ENCODE measurements at regions not wholly inside any gene's neighbourhood (a gene's known extent, or its start where the extent isn't known, plus 50 kb on each side); places are given as distances from the start of the nearest gene placed in this dataset.

DNA sequence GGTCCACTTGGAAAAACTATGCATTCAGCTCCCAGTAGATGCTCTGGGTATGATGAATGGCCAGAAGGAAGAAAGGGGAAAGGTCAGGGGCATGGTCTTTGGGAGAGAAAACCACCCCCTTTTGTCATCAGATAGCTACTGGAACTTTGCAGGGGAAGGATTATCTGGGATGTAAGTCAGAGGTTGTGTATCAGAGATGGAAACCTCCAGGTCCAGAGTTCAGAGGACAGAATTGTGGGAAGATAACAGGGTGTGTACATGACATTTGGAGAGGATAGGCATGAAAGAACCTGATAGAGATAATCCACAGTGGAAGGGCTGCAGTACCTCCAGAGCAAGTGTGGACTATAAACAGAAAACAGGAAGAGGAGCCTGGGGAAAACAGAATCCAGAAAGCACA is 262.7 kb downstream of the SPRY1 start:
- H3K4me1 ChIP-seq (ENCODE audit: control insufficient read depth in 2 of 3, insufficient read depth in 2 of 3, low read depth in 1 of 3, low read length in 3 of 3) = no peaks in the 10 kb centered on the region

DNA sequence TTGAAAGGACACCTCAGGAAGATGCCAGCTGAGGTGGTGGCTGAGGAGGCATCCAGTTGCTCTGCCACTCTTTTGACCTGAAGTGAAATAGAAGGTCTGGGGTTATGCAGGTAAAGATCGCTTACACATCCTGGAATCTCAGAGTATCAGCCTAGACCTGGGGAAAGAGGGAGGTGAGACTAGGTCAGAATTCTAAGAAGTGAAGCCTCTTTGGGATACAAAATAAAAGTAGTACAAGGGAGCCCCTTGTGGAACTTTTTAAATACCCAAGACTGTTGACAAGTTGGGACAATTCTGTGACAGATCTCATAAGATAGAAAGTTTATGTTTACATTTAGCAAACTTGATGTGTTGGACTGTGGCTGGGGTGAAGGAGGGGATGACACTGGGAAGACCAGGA is 263.1 kb downstream of the SPRY1 start:
- H3K9ac ChIP-seq (ENCODE audit: low read length in 3 of 3) = no peak overlapping the region
- no peak overlapping the region for H3K4me3 ChIP-seq (ENCODE audit: low read length in 3 of 3)
- FAIRE-seq = no peak
- no peak overlapping the region for H3K27ac ChIP-seq (ENCODE audit: low read depth in 2 of 2, low read length in 2 of 2)
- no peaks in the 10 kb centered on the region for H3K4me1 ChIP-seq (ENCODE audit: control insufficient read depth in 2 of 3, insufficient read depth in 2 of 3, low read depth in 1 of 3, low read length in 3 of 3)
- TF ChIP-seq, protein P1, sequence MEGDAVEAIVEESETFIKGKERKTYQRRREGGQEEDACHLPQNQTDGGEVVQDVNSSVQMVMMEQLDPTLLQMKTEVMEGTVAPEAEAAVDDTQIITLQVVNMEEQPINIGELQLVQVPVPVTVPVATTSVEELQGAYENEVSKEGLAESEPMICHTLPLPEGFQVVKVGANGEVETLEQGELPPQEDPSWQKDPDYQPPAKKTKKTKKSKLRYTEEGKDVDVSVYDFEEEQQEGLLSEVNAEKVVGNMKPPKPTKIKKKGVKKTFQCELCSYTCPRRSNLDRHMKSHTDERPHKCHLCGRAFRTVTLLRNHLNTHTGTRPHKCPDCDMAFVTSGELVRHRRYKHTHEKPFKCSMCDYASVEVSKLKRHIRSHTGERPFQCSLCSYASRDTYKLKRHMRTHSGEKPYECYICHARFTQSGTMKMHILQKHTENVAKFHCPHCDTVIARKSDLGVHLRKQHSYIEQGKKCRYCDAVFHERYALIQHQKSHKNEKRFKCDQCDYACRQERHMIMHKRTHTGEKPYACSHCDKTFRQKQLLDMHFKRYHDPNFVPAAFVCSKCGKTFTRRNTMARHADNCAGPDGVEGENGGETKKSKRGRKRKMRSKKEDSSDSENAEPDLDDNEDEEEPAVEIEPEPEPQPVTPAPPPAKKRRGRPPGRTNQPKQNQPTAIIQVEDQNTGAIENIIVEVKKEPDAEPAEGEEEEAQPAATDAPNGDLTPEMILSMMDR (IDR thresholded peaks at IDR 0.05; ENCODE audit: borderline replicate concordance, extremely low read depth, insufficient read depth) = peak; percentile 0
- intact Hi-C loops (cut with DNase I) = no loop called here
- DNase-seq = peak in 1 of 5 donors; percentile 59
- H3K27me3 ChIP-seq (ENCODE audit: control insufficient read depth, insufficient read depth, low read length) = no peaks in the 10 kb centered on the region
- H3K9me3 ChIP-seq (ENCODE audit: control insufficient read depth in 2 of 3, insufficient read depth in 1 of 3, low read length in 3 of 3) = peaks cover 0 to 3% (median 0%) of the 10 kb centered on the region in 3 donors
- H3K36me3 ChIP-seq (ENCODE audit: control insufficient read depth in 2 of 3, insufficient read depth in 3 of 3, low read length in 3 of 3) = no peaks in the 10 kb centered on the region

More for the DNA sequence above, 262.7 kb downstream of the SPRY1 start:
- DNase-seq (no peak), FAIRE-seq (no peak)
- H3K27me3 ChIP-seq (ENCODE audit: control insufficient read depth, insufficient read depth, low read length) = no peaks in the 10 kb centered on the region
- peaks cover 0 to 3% (median 0%) of the 10 kb centered on the region in 3 donors for H3K9me3 ChIP-seq (ENCODE audit: control insufficient read depth in 2 of 3, insufficient read depth in 1 of 3, low read length in 3 of 3)
- TF ChIP-seq, protein P1 (IDR thresholded peaks at IDR 0.05; ENCODE audit: borderline replicate concordance, extremely low read depth, insufficient read depth) = no peak
- intact Hi-C loops (cut with DNase I) = no loop called here
- H3K36me3 ChIP-seq (ENCODE audit: control insufficient read depth in 2 of 3, insufficient read depth in 3 of 3, low read length in 3 of 3) = no peaks in the 10 kb centered on the region
- no peak overlapping the region for H3K27ac ChIP-seq (ENCODE audit: low read depth in 2 of 2, low read length in 2 of 2)
- H3K4me3 ChIP-seq (ENCODE audit: low read length in 3 of 3) = no peak overlapping the region
- H3K9ac ChIP-seq (ENCODE audit: low read length in 3 of 3) = no peak overlapping the region

DNA sequence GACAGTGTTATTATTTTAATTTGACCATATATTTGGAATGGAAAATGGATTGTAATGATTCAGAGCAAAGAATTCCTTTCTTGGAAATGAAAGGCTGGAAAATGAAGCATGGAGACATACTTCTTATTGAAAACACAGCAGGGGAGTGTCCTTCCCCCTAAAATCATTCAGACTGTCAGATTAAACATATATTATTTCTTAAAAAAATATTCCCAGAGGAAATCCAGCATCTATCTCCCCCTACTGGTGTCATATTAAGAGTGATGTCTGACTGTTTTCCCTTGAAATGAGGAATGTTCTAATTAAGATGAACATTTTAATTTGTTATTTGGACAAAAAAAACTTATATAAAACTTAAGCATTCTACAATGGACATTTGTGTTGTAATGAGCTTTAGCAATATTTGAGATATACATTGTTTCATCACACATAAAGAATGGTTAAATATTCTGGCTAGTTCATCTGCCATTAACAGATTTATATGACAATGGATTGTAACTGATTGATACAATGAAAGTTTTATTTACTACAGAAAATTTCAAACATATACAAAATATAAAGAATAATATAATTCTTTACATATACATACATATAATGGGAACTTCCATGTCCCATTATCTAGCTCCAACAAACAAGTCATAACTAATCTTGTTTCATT is 264.6 kb downstream of the SPRY1 start:
- H3K36me3 ChIP-seq (ENCODE audit: control insufficient read depth in 2 of 3, insufficient read depth in 3 of 3, low read length in 3 of 3) = no peaks in the 10 kb centered on the region
- peak; percentile 81 for FAIRE-seq
- H3K4me1 ChIP-seq (ENCODE audit: control insufficient read depth in 2 of 3, insufficient read depth in 2 of 3, low read depth in 1 of 3, low read length in 3 of 3) = no peaks in the 10 kb centered on the region
- DNase-seq = peak in 1 of 5 donors; percentile 35
- H3K27me3 ChIP-seq (ENCODE audit: control insufficient read depth, insufficient read depth, low read length) = no peaks in the 10 kb centered on the region
- H3K4me3 ChIP-seq (ENCODE audit: low read length in 3 of 3) = no peak overlapping the region
- intact Hi-C loops (cut with DNase I) = no loop called here
- H3K9ac ChIP-seq (ENCODE audit: low read length in 3 of 3) = no peak overlapping the region
- peaks cover 0 to under 1% (median 0%) of the 10 kb centered on the region in 3 donors for H3K9me3 ChIP-seq (ENCODE audit: control insufficient read depth in 2 of 3, insufficient read depth in 1 of 3, low read length in 3 of 3)
- TF ChIP-seq, protein P1 (IDR thresholded peaks at IDR 0.05; ENCODE audit: borderline replicate concordance, extremely low read depth, insufficient read depth) = peak; percentile 45
- no peak overlapping the region for H3K27ac ChIP-seq (ENCODE audit: low read depth in 2 of 2, low read length in 2 of 2)

DNA sequence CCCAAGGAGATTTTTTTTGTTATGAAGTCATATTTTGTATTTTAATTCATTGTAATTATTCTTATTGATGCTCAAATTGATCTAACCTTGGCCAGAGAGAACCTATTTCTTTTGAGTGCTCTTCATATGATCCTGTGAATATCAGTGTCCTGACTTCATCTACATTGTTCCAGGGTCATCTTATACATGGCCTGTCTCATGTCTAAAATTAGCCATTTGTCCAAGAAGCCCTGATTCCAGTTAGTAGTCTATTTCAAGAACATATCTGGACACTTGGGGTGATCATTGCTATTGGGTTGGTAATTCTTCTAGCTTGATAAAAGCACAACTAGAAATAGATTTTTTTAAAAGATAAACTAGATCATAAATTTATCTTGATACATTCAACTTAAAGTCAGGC is 266.2 kb downstream of the SPRY1 start:
- TF ChIP-seq, protein P1 (IDR thresholded peaks at IDR 0.05; ENCODE audit: borderline replicate concordance, extremely low read depth, insufficient read depth) = no peak
- FAIRE-seq (no peak), DNase-seq (no peak)
- H3K9ac ChIP-seq (ENCODE audit: low read length in 3 of 3) = no peak overlapping the region
- H3K36me3 ChIP-seq (ENCODE audit: control insufficient read depth in 2 of 3, insufficient read depth in 3 of 3, low read length in 3 of 3) = no peaks in the 10 kb centered on the region
- no peak overlapping the region for H3K27ac ChIP-seq (ENCODE audit: low read depth in 2 of 2, low read length in 2 of 2)
- H3K9me3 ChIP-seq (ENCODE audit: control insufficient read depth in 2 of 3, insufficient read depth in 1 of 3, low read length in 3 of 3) = no peaks in the 10 kb centered on the region
- intact Hi-C loops (cut with DNase I) = no loop called here
- H3K4me3 ChIP-seq (ENCODE audit: low read length in 3 of 3) = no peak overlapping the region
- no peaks in the 10 kb centered on the region for H3K4me1 ChIP-seq (ENCODE audit: control insufficient read depth in 2 of 3, insufficient read depth in 2 of 3, low read depth in 1 of 3, low read length in 3 of 3)
- H3K27me3 ChIP-seq (ENCODE audit: control insufficient read depth, insufficient read depth, low read length) = no peaks in the 10 kb centered on the region
